B cell (primary cell): ENCODE measurements at regions not wholly inside any gene's neighbourhood (a gene's known extent, or its start where the extent isn't known, plus 50 kb on each side); places are given as distances from the start of the nearest gene placed in this dataset.

Experiments used
- ATAC-seq: fragments of 200-7000 bp; cut with Tn5 transposase; one replicate; pipeline ENCODE4 v1.10.0; 2021; ENCODE audit warnings: low read depth, mild to moderate bottlenecking, moderate number of reproducible peaks, moderate library complexity
- CTCF ChIA-PET: fragments of 350-600 bp; sonication (Branson Sonifier 250); formaldehyde crosslinking; loops from one replicate; lab custom pipeline; 2021; ENCODE audit warnings: antibody characterized with exemption, inconsistent platforms; lab: Charles Lee
- POLR2A ChIA-PET: fragments of 350-600 bp; sonication (Branson Sonifier 250); formaldehyde crosslinking; loops from one replicate; lab custom pipeline; 2021; ENCODE audit warnings: antibody characterized with exemption; lab: Charles Lee
- DNase-seq: peaks from one replicate; pipeline ENCODE4 v3.0.0; 2013
- H2AFZ ChIP-seq: 2 replicates; pipeline ENCODE4 v1.6.1; 2012; ENCODE audit warnings: mild to moderate bottlenecking, low read depth, low read length; ENCODE audit not compliant: insufficient read depth, poor library complexity, severe bottlenecking
- H3K27ac ChIP-seq, 2 donors: 1 replicate in 1 of 2; 2 replicates in 1 of 2; pipeline ENCODE4 v1.5.1; 2012 to 2013; ENCODE audit warnings: low read length in 2 of 2, mild to moderate bottlenecking in 2 of 2, moderate library complexity in 1 of 2
- H3K27me3 ChIP-seq, 4 experiments: fragments of 200-600 bp in 1 of 4; sonication (generic) in 1 of 4; replicated peaks in 1 of 4; 1 replicate in 2 of 4; 2 replicates in 2 of 4; pipeline versions ENCODE4 v1.6.1 to v1.7.0; 2013 to 2016; ENCODE audit warnings: low read length in 3 of 4, mild to moderate bottlenecking in 2 of 4, mixed read lengths in 1 of 4, moderate library complexity in 1 of 4; ENCODE audit not compliant: insufficient read depth in 4 of 4, control insufficient read depth in 3 of 4; ENCODE audit errors: control extremely low read depth in 1 of 4
- H3K36me3 ChIP-seq, 2 experiments: replicated peaks in 1 of 2; 1 replicate in 1 of 2; 2 replicates in 1 of 2; pipeline versions ENCODE4 v1.6.1 to v1.7.1; 2013; ENCODE audit warnings: low read length in 1 of 2; ENCODE audit not compliant: insufficient read depth in 2 of 2, control insufficient read depth in 1 of 2; ENCODE audit errors: control extremely low read depth in 1 of 2, extremely low read depth in 1 of 2
- H3K4me1 ChIP-seq, 2 donors: fragments of 200-600 bp in 1 of 2; sonication (generic) in 1 of 2; 1 replicate in 1 of 2; 2 replicates in 1 of 2; pipeline versions ENCODE4 v1.5.1 to v1.6.1; 2013 to 2017; ENCODE audit warnings: low read length in 2 of 2; ENCODE audit not compliant: control insufficient read depth in 2 of 2, insufficient read depth in 2 of 2
- H3K4me2 ChIP-seq: replicated peaks from 2 replicates; pipeline ENCODE3; 2012; ENCODE audit warnings: mild to moderate bottlenecking, low read depth, low read length; ENCODE audit not compliant: poor library complexity, severe bottlenecking
- H3K4me3 ChIP-seq, 5 experiments: fragments of 200-600 bp in 1 of 5; sonication (generic) in 1 of 5; 1 replicate in 3 of 5; 2 replicates in 2 of 5; pipeline versions ENCODE4 v1.5.1 to v1.7.0; 2011 to 2016; ENCODE audit warnings: low read length in 4 of 5, mild to moderate bottlenecking in 4 of 5, low read depth in 2 of 5, control low read depth in 1 of 5, moderate library complexity in 1 of 5; ENCODE audit not compliant: insufficient read depth in 1 of 5; ENCODE audit errors: control extremely low read depth in 1 of 5, extremely low read depth in 1 of 5
- H3K79me2 ChIP-seq: fragments of 200-600 bp; sonication (generic); one replicate; pipeline ENCODE4 v1.6.0; 2016; ENCODE audit warnings: low read length; ENCODE audit not compliant: control insufficient read depth, insufficient read depth
- H3K9ac ChIP-seq: fragments of 200-600 bp; sonication (generic); 2 replicates; pipeline ENCODE4 v1.6.1; 2017; ENCODE audit warnings: mild to moderate bottlenecking, low read length, moderate library complexity
- H3K9me3 ChIP-seq, 3 donors: one replicate each; pipeline versions ENCODE4 v1.6.1 to v1.7.1; 2013; ENCODE audit warnings: low read length in 2 of 3; ENCODE audit not compliant: control insufficient read depth in 2 of 3, insufficient read depth in 1 of 3; ENCODE audit errors: control extremely low read depth in 1 of 3
- H4K20me1 ChIP-seq: 2 replicates; pipeline ENCODE4 v1.6.0; 2012; ENCODE audit warnings: mild to moderate bottlenecking, low read length; ENCODE audit not compliant: insufficient read depth, control insufficient read depth, poor library complexity, severe bottlenecking
- H3K27ac Mint-ChIP-seq: one replicate; pipeline ENCODE4 v1.8.0; 2021; ENCODE audit warnings: mixed read lengths
- H3K27me3 Mint-ChIP-seq: one replicate; pipeline ENCODE4 v1.8.0; 2021; ENCODE audit warnings: mixed read lengths
- H3K4me1 Mint-ChIP-seq: one replicate; pipeline ENCODE4 v1.8.0; 2021; ENCODE audit warnings: mixed read lengths
- H3K4me3 Mint-ChIP-seq: one replicate; pipeline ENCODE4 v1.8.0; 2021; ENCODE audit warnings: mixed read lengths
- H3K9me3 Mint-ChIP-seq: one replicate; pipeline ENCODE4 v1.8.0; 2022; ENCODE audit warnings: mixed read lengths; ENCODE audit not compliant: insufficient read depth
- CTCF ChIP-seq: fragments of 200-600 bp; IDR thresholded peaks from one replicate; pipeline ENCODE4 v1.8.0; 2022; ENCODE audit warnings: antibody characterized with exemption, mild to moderate bottlenecking
- EZH2 ChIP-seq: IDR thresholded peaks from 2 replicates; pipeline ENCODE4 v1.6.1; 2012; ENCODE audit warnings: borderline replicate concordance, low read depth, mild to moderate bottlenecking, moderate library complexity, low read length; ENCODE audit not compliant: insufficient read depth, poor library complexity, severe bottlenecking
- WGBS: methylation state at CpG from one replicate; pipeline ENCODE4 v1.1.5; 2013; ENCODE audit warnings: missing lambda C conversion rate; ENCODE audit not compliant: insufficient coverage; 5-methylcytosine and 5-hydroxymethylcytosine counted together
- intact Hi-C: fragments of 100-400 bp; cut with micrococcal nuclease; formaldehyde crosslinking; loops from one replicate; pipeline ENCODE4 v1.10.0; 2022

- intact Hi-C loops, result loop anchor here (5.0 kb wide), 1 partner anchor 834 kb away; no protein-coding TSS in a partner anchor
- TF ChIP-seq CTCF, result no peak
- TF ChIP-seq EZH2, result no peak
- Histone ChIP-seq H3K27me3 (peaks cover 0 to 12% (median 3%) of the 10 kb centered on the region in 4 experiments), H3K9ac (no peak overlapping the region), H3K4me2 (no peak overlapping the region), H3K9me3 (no peaks in the 10 kb centered on the region), H3K36me3 (no peaks in the 10 kb centered on the region), H3K27ac (no peak overlapping the region), H3K79me2 (no peaks in the 10 kb centered on the region), H2AFZ (no peak overlapping the region), H3K4me1 (peaks cover 0 to 6% of the 10 kb centered on the region in 2 donors), H3K4me3 (no peak overlapping the region), H4K20me1 (no peaks in the 10 kb centered on the region)
- Mint-ChIP-seq H3K4me3 (no peak overlapping the region), H3K27me3 (peaks cover 22% of the 10 kb centered on the region), H3K4me1 (no peaks in the 10 kb centered on the region), H3K9me3 (no peaks in the 10 kb centered on the region), H3K27ac (no peak overlapping the region)
- no peak for ATAC-seq
- DNase-seq, result no peak
- CTCF ChIA-PET, result interaction anchor here (0.8 to 2.2 kb wide), 13 partner anchors 9 to 836 kb away, joined by 3 to 9 read pairs (median 4); no protein-coding TSS in a partner anchor
- POLR2A ChIA-PET, result no interaction called here
- WGBS, result 83% methylated on average over 10 of the region's 11 CpGs
These were observed 144.1 kb upstream of the NOCT start for GRCh38 chr4:138871555-138871875.

GRCh38 chr4:138870737-138871554, 144.6 kb upstream of the NOCT start:
- ATAC-seq, result peak; percentile 39
- Histone ChIP-seq H3K4me2 (no peak overlapping the region), H3K9ac (no peak overlapping the region)

More at GRCh38 chr4:138870737-138871554, 144.6 kb upstream of the NOCT start:
- Mint-ChIP-seq H3K4me3 (no peak overlapping the region), H3K4me1 (no peaks in the 10 kb centered on the region), H3K27me3 (peaks cover 21% of the 10 kb centered on the region), H3K27ac (no peak overlapping the region), H3K9me3 (no peaks in the 10 kb centered on the region)
- no peaks in the 10 kb centered on the region for H3K36me3 ChIP-seq
- H4K20me1 ChIP-seq, result no peaks in the 10 kb centered on the region
- H3K9me3 ChIP-seq, result no peaks in the 10 kb centered on the region
- H3K4me1 ChIP-seq, result peaks cover 0 to 6% of the 10 kb centered on the region in 2 donors
- H3K27me3 ChIP-seq, result peaks cover 0 to 12% (median 3%) of the 10 kb centered on the region in 4 experiments
- POLR2A ChIA-PET, result no interaction called here
- CTCF ChIA-PET, result interaction anchor here (0.8 to 2.2 kb wide), 13 partner anchors 9 to 836 kb away, joined by 3 to 9 read pairs (median 4); no protein-coding TSS in a partner anchor
- H3K27ac ChIP-seq, result no peak overlapping the region
- no peak overlapping the region for H3K4me3 ChIP-seq
- H3K79me2 ChIP-seq, result no peaks in the 10 kb centered on the region
- WGBS, result 8% methylated on average over 5 of the region's 9 CpGs
- peak overlapping the region; percentile 18 for H2AFZ ChIP-seq
- TF ChIP-seq CTCF (peak; percentile 89), EZH2 (no peak)
- peak; percentile 59 for DNase-seq
- intact Hi-C loops, result loop anchor here (5.0 kb wide), 1 partner anchor 834 kb away; no protein-coding TSS in a partner anchor
